Calu3 (cell line): ENCODE measurements at regions not wholly inside any gene's neighbourhood (a gene's known extent, or its start where the extent isn't known, plus 50 kb on each side); places are given as distances from the start of the nearest gene placed in this dataset.

ENCODE experiments used
- BruUV-seq: library from RNA; stranded (reverse); fragments of 400-500 nt; replicated peaks from 2 replicates; lab custom pipeline; 2021; lab: Mats Ljungman, UMichigan
- CTCF ChIA-PET: fragments of 300-600 bp; sonication (Branson Sonifier 250); formaldehyde crosslinking; loops from one replicate; lab custom pipeline; 2022; ENCODE audit warnings: antibody characterized with exemption; lab: Charles Lee
- DNase-seq: peaks from one replicate; pipeline ENCODE4 v3.0.0; 2022
- H3K27ac Mint-ChIP-seq: one replicate; pipeline ENCODE4 v1.8.0; 2022; ENCODE audit warnings: mixed read lengths; ENCODE audit not compliant: unreplicated experiment
- H3K27me3 Mint-ChIP-seq: one replicate; pipeline ENCODE4 v1.8.0; 2022; ENCODE audit warnings: mixed read lengths; ENCODE audit not compliant: unreplicated experiment
- H3K36me3 Mint-ChIP-seq: one replicate; pipeline ENCODE4 v1.8.0; 2022; ENCODE audit warnings: mild to moderate bottlenecking, moderate library complexity, mixed read lengths; ENCODE audit not compliant: insufficient read depth, unreplicated experiment
- H3K4me1 Mint-ChIP-seq: one replicate; pipeline ENCODE4 v1.8.0; 2022; ENCODE audit warnings: mild to moderate bottlenecking, low read depth, mixed read lengths; ENCODE audit not compliant: unreplicated experiment
- H3K4me3 Mint-ChIP-seq: one replicate; pipeline ENCODE4 v1.8.0; 2022; ENCODE audit warnings: mild to moderate bottlenecking, low read depth, moderate library complexity, mixed read lengths; ENCODE audit not compliant: unreplicated experiment
- H3K9me3 Mint-ChIP-seq: one replicate; pipeline ENCODE4 v1.8.0; 2022; ENCODE audit warnings: low read depth, mixed read lengths; ENCODE audit not compliant: unreplicated experiment
- CTCF ChIP-seq: fragments of 200-600 bp; IDR thresholded peaks from one replicate; pipeline ENCODE4 v1.8.0; 2022; ENCODE audit warnings: antibody characterized with exemption; ENCODE audit not compliant: unreplicated experiment
- intact Hi-C: fragments of 100-400 bp; cut with micrococcal nuclease; formaldehyde crosslinking; loops from one replicate; pipeline ENCODE4 v1.10.0; 2022; ENCODE audit not compliant: unreplicated experiment

- no peak overlapping the region for H3K4me3 Mint-ChIP-seq
- H3K27ac Mint-ChIP-seq = no peak overlapping the region
- H3K36me3 Mint-ChIP-seq = no peaks in the 10 kb centered on the region
- CTCF ChIA-PET = no interaction called here
- H3K4me1 Mint-ChIP-seq = no peaks in the 10 kb centered on the region
- DNase-seq = no peak
- H3K9me3 Mint-ChIP-seq = no peaks in the 10 kb centered on the region
- no peak for TF ChIP-seq CTCF
- intact Hi-C loops = no loop called here
- H3K27me3 Mint-ChIP-seq = no peaks in the 10 kb centered on the region
- no TSS peak for BruUV-seq
These were observed 277.8 kb upstream of the SLITRK5 start for GRCh38 chr13:87393358-87393757.

- H3K4me3 Mint-ChIP-seq = no peak overlapping the region
- CTCF ChIA-PET = no interaction called here
- no peaks in the 10 kb centered on the region for H3K36me3 Mint-ChIP-seq
- no peaks in the 10 kb centered on the region for H3K4me1 Mint-ChIP-seq
- no TSS peak for BruUV-seq
- peaks cover 4% of the 10 kb centered on the region for H3K9me3 Mint-ChIP-seq
- H3K27ac Mint-ChIP-seq = no peak overlapping the region
- intact Hi-C loops = no loop called here
- TF ChIP-seq CTCF = no peak
- H3K27me3 Mint-ChIP-seq = no peaks in the 10 kb centered on the region
- no peak for DNase-seq
These were observed 273.1 kb upstream of the SLITRK5 start for GRCh38 chr13:87398047-87398446.

GRCh38 chr13:87403748-87404432 lies 267.3 kb upstream of the SLITRK5 start:
- no peaks in the 10 kb centered on the region for H3K4me1 Mint-ChIP-seq
- peaks cover 6% of the 10 kb centered on the region for H3K9me3 Mint-ChIP-seq
- BruUV-seq = no TSS peak
- CTCF ChIA-PET = no interaction called here
- no peak overlapping the region for H3K4me3 Mint-ChIP-seq
- intact Hi-C loops = no loop called here
- no peaks in the 10 kb centered on the region for H3K27me3 Mint-ChIP-seq
- H3K27ac Mint-ChIP-seq = no peak overlapping the region
- no peak for DNase-seq
- no peak for TF ChIP-seq CTCF
- no peaks in the 10 kb centered on the region for H3K36me3 Mint-ChIP-seq

GRCh38 chr13:87426742-87427141 lies 244.4 kb upstream of the SLITRK5 start:
- H3K36me3 Mint-ChIP-seq = no peaks in the 10 kb centered on the region
- no TSS peak for BruUV-seq
- no peaks in the 10 kb centered on the region for H3K9me3 Mint-ChIP-seq
- intact Hi-C loops = no loop called here
- no peaks in the 10 kb centered on the region for H3K27me3 Mint-ChIP-seq
- no peak for TF ChIP-seq CTCF
- CTCF ChIA-PET = no interaction called here
- DNase-seq = no peak
- no peak overlapping the region for H3K4me3 Mint-ChIP-seq
- H3K27ac Mint-ChIP-seq = no peak overlapping the region
- H3K4me1 Mint-ChIP-seq = no peaks in the 10 kb centered on the region
